NCI-H1930 (cell line): ENCODE measurements at regions not wholly inside any gene's neighbourhood (a gene's known extent, or its start where the extent isn't known, plus 50 kb on each side); places are given as distances from the start of the nearest gene placed in this dataset.

Experiments used
- DNase-seq, 2 experiments: peaks; one replicate each; lab custom pipeline; 2025; lab: John Stamatoyannopoulos, UW

GRCh38 chr2:104408266-104408665, 445.6 kb upstream of the POU3F3 start:
- no peak for DNase-seq

GRCh38 chr2:104410136-104410535, 443.8 kb upstream of the POU3F3 start:
- DNase-seq = no peak

GRCh38 chr2:104412384-104412783, 441.5 kb upstream of the POU3F3 start:
- no peak for DNase-seq

- no peak for DNase-seq
Observed at GRCh38 chr2:104413890-104414289, 440.0 kb upstream of the POU3F3 start.

- DNase-seq = no peak
Observed at GRCh38 chr2:104415284-104415683, 438.6 kb upstream of the POU3F3 start.

- no peak for DNase-seq
Observed at GRCh38 chr2:104416339-104417000, 437.4 kb upstream of the POU3F3 start.

- no peak for DNase-seq
Observed at GRCh38 chr2:104420420-104420819, 433.5 kb upstream of the POU3F3 start.

GRCh38 chr2:104420953-104421352, 433.0 kb upstream of the POU3F3 start:
- no peak for DNase-seq

- no peak for DNase-seq
Observed at GRCh38 chr2:104425850-104426595, 427.9 kb upstream of the POU3F3 start.

- DNase-seq = no peak
Observed at GRCh38 chr2:104428155-104428554, 425.8 kb upstream of the POU3F3 start.

GRCh38 chr2:104429639-104430358, 424.1 kb upstream of the POU3F3 start:
- no peak for DNase-seq

- DNase-seq = peak in 1 of 2 experiments; percentile 30
Observed at GRCh38 chr2:104430359-104430740, 423.6 kb upstream of the POU3F3 start.

- no peak for DNase-seq
Observed at GRCh38 chr2:104430852-104431251, 423.1 kb upstream of the POU3F3 start.

GRCh38 chr2:104431701-104432121, 422.2 kb upstream of the POU3F3 start:
- peak in 1 of 2 experiments; percentile 46 for DNase-seq

GRCh38 chr2:104432401-104432800, 421.5 kb upstream of the POU3F3 start:
- no peak for DNase-seq

- no peak for DNase-seq
Observed at GRCh38 chr2:104432991-104433390, 420.9 kb upstream of the POU3F3 start.

GRCh38 chr2:104433657-104434056, 420.3 kb upstream of the POU3F3 start:
- no peak for DNase-seq

- no peak for DNase-seq
Observed at GRCh38 chr2:104434318-104434792, 419.6 kb upstream of the POU3F3 start.

- DNase-seq = no peak
Observed at GRCh38 chr2:104434966-104435365, 418.9 kb upstream of the POU3F3 start.

GRCh38 chr2:104438481-104438880, 415.4 kb upstream of the POU3F3 start:
- no peak for DNase-seq

- no peak for DNase-seq
Observed at GRCh38 chr2:104443145-104443544, 410.8 kb upstream of the POU3F3 start.

GRCh38 chr2:104444392-104444791, 409.5 kb upstream of the POU3F3 start:
- no peak for DNase-seq

- no peak for DNase-seq
Observed at GRCh38 chr2:104444889-104445288, 409.0 kb upstream of the POU3F3 start.
